Tibial nerve (tissue), 4 donors: ENCODE measurements at regions not wholly inside any gene's neighbourhood (a gene's known extent, or its start where the extent isn't known, plus 50 kb on each side); places are given as distances from the start of the nearest gene placed in this dataset.
"Not testable (repeated sequence)": the region's sequence is repeated elsewhere in the genome, so short reads cannot be mapped to it uniquely, and the experiment has no call there.

ENCODE experiments used
- DNase-seq, 2 donors: peaks; one replicate each; pipeline ENCODE4 v3.0.0-alpha.2; 2019; ENCODE audit warnings: low spot score in 2 of 2
- H3K27ac ChIP-seq, 4 donors: fragments of 200-600 bp; sonication (generic) in 3 of 4; one replicate each; pipeline ENCODE4 v1.5.1; 2017 to 2019; ENCODE audit warnings: mild to moderate bottlenecking in 1 of 4
- H3K27me3 ChIP-seq, 2 donors: fragments of 200-600 bp; sonication (generic) in 1 of 2; one replicate each; pipeline versions ENCODE4 v1.5.1 to v1.6.0; 2017 to 2019
- H3K36me3 ChIP-seq, 3 donors: fragments of 200-600 bp; sonication (generic); one replicate each; pipeline ENCODE4 v1.5.1; 2018 to 2019
- H3K4me1 ChIP-seq, 4 donors: fragments of 200-600 bp; sonication (generic) in 3 of 4; one replicate each; pipeline ENCODE4 v1.5.1; 2017 to 2019
- H3K4me3 ChIP-seq, 4 donors: fragments of 200-600 bp; sonication (generic) in 3 of 4; one replicate each; pipeline ENCODE4 v1.5.1; 2017 to 2019; ENCODE audit warnings: mild to moderate bottlenecking in 1 of 4, moderate library complexity in 1 of 4
- H3K9me3 ChIP-seq, 4 donors: fragments of 200-600 bp; sonication (generic) in 3 of 4; one replicate each; pipeline ENCODE4 v1.5.1; 2017 to 2019
- EP300 ChIP-seq, 2 donors: sonication (generic); formaldehyde crosslinking; IDR thresholded peaks; one replicate each; pipeline ENCODE4 v1.6.1; 2017; ENCODE audit warnings: antibody characterized with exemption in 2 of 2, mild to moderate bottlenecking in 1 of 2
- POLR2A ChIP-seq, 2 donors: fragments of 450-650 bp; IDR thresholded peaks; one replicate each; pipeline ENCODE4 v1.6.1; 2017; ENCODE audit warnings: antibody characterized with exemption in 2 of 2, mild to moderate bottlenecking in 2 of 2, moderate library complexity in 2 of 2
- whole genome bisulfite sequencing, 2 donors: methylation state at CpG; one replicate each; pipeline ENCODE4 v1.1.5; 2018; 5-methylcytosine and 5-hydroxymethylcytosine counted together
- TF ChIP-seq, protein P1 (sequence below), 5 experiments: fragments of 200-600 bp in 3 of 5; fragments of 450-650 bp in 2 of 5; sonication (generic) in 3 of 5; IDR thresholded peaks; one replicate each; pipeline ENCODE4 v1.5.1; 2016 to 2019; ENCODE audit warnings: antibody characterized with exemption in 5 of 5, mild to moderate bottlenecking in 3 of 5, moderate library complexity in 2 of 5

DNA sequence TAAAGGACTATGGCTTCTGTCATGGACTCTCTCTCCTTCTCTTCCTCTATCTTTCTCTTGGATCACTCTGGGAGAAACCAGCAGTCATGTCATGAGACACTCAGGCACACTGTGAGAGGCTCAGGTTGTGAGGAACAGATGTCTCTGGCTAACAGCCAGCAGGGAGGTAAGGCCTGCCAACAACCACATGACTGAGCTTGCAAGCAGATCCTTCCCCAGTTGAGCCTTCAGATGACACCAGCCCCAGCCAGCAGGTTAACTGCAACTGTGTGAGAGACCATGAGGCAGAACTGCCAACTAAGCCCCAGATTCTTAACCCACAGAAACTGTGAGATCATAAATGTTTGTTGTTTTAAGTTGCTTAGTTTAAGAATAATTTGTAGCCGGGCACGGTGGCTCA, 90.6 kb downstream of the VCPKMT start:
- no peak overlapping the region for H3K27ac ChIP-seq
- H3K9me3 ChIP-seq, result peaks cover 0 to 5% (median 0%) of the 10 kb centered on the region in 4 donors
- TF ChIP-seq, protein P1, sequence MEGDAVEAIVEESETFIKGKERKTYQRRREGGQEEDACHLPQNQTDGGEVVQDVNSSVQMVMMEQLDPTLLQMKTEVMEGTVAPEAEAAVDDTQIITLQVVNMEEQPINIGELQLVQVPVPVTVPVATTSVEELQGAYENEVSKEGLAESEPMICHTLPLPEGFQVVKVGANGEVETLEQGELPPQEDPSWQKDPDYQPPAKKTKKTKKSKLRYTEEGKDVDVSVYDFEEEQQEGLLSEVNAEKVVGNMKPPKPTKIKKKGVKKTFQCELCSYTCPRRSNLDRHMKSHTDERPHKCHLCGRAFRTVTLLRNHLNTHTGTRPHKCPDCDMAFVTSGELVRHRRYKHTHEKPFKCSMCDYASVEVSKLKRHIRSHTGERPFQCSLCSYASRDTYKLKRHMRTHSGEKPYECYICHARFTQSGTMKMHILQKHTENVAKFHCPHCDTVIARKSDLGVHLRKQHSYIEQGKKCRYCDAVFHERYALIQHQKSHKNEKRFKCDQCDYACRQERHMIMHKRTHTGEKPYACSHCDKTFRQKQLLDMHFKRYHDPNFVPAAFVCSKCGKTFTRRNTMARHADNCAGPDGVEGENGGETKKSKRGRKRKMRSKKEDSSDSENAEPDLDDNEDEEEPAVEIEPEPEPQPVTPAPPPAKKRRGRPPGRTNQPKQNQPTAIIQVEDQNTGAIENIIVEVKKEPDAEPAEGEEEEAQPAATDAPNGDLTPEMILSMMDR (IDR thresholded peaks at IDR 0.05), result no peak
- TF ChIP-seq EP300 (IDR thresholded peaks at IDR 0.05), result no peak
- no peak for TF ChIP-seq POLR2A (IDR thresholded peaks at IDR 0.05)
- H3K4me1 ChIP-seq, result peaks cover 0 to 4% (median 0%) of the 10 kb centered on the region in 4 donors
- no peaks in the 10 kb centered on the region for H3K36me3 ChIP-seq
- 85 to 90% methylated on average over 2 of the region's 2 CpGs for WGBS, 2 donors
- no peak overlapping the region for H3K4me3 ChIP-seq
- H3K27me3 ChIP-seq, result no peaks in the 10 kb centered on the region
- DNase-seq, result no peak

DNA sequence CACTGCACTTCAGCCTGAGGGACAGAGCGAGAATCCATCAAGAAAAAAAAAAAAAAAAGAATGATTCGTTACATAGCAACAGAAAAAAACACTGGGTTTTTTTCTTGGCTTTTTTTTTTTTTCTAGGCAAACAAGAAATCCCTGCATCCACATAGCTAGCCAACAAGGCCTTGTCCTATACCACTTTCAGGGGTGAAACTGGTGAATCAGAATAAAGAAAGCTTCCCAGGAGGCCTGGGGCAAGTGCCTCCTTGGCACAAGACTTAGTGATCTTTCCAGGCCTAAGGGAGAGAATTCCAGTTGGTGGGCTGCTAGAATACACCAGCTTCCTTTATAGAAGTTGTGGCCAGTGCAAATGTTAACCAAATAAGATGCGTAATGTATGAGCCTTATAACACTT, 90.0 kb downstream of the VCPKMT start:
- Histone ChIP-seq H3K27me3 (no peaks in the 10 kb centered on the region), H3K27ac (no peak overlapping the region), H3K36me3 (no peaks in the 10 kb centered on the region), H3K4me3 (no peak overlapping the region), H3K4me1 (no peaks in the 10 kb centered on the region), H3K9me3 (peaks cover 0 to 5% (median 0%) of the 10 kb centered on the region in 4 donors)
- no peak for TF ChIP-seq POLR2A (IDR thresholded peaks at IDR 0.05)
- TF ChIP-seq, protein P1 (IDR thresholded peaks at IDR 0.05), result no peak
- no peak for TF ChIP-seq EP300 (IDR thresholded peaks at IDR 0.05)
- WGBS, 2 donors, result 90 to 94% methylated on average over 3 of the region's 3 CpGs
- no peak for DNase-seq

DNA sequence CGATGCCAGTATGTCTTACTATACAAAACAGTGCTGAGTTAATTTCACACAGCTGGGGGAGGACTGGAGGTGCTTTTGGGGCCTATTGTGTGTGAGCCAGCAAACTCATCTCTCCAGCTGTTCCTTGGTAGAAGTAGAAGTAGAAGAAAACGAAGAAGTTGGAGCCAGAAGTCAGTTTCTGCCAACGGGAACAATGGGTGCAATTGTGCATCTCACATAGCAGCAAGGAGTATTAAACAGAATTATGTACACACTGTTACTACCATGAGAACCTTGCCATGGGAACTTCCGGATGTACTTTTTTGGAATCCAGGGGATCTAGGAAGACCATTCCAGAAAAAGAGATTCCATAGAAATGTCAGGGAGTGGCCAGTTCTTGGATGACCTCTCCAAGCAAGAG, 88.6 kb downstream of the VCPKMT start:
- no peak for DNase-seq
- peaks cover 0 to 5% (median 0%) of the 10 kb centered on the region in 4 donors for H3K9me3 ChIP-seq
- peak overlapping the region in 1 of 4 donors; percentile 6 for H3K27ac ChIP-seq
- no peaks in the 10 kb centered on the region for H3K27me3 ChIP-seq
- no peak overlapping the region for H3K4me3 ChIP-seq
- no peaks in the 10 kb centered on the region for H3K36me3 ChIP-seq
- H3K4me1 ChIP-seq, result peaks cover 0 to 3% (median 1%) of the 10 kb centered on the region in 4 donors
- TF ChIP-seq EP300 (IDR thresholded peaks at IDR 0.05), result no peak
- no peak for TF ChIP-seq POLR2A (IDR thresholded peaks at IDR 0.05)
- TF ChIP-seq, protein P1 (IDR thresholded peaks at IDR 0.05), result no peak
- WGBS, 2 donors, result 36 to 37% methylated on average over 4 of the region's 4 CpGs

DNA sequence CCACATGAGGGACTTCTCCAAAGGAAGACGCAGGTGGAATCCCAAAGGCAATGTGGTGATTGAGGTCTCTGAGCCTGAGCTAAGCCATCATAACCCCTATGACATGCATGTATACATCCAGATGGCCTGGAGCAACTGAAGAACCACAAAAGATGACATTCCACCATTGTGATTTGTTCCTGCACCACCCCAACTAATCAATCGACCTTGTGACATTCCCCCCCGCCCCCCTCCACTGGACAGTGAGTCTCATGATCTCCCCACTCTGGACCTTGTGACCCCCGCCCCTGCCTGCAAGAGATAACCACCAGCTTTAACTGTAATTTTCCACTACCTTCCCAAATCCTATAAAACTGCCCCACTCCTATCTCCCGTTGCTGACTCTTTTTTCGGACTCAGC, 87.9 kb downstream of the VCPKMT start:
- TF ChIP-seq EP300 (IDR thresholded peaks at IDR 0.05), result no peak
- TF ChIP-seq POLR2A (IDR thresholded peaks at IDR 0.05), result no peak
- TF ChIP-seq, protein P1 (IDR thresholded peaks at IDR 0.05), result no peak

DNA sequence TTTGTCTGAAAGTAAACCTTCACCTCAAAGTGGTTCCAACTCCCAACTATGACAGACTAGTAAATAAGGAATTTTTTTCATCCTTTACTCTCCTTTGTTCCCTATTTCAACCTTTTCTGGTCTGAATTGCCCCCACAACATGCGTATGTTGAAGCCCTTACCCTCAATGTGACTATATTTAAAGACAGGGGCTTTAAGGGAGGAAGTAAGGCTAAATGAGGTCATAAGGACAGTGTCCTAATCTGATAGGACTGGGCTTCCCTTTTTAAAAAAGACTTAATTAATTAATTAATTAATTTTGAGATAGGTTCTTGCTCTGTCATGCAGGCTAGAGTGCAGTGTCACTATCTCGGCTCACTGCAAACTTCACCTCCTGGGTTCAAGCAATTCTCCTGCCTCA, 86.3 kb downstream of the VCPKMT start:
- H3K27ac ChIP-seq, result no peak overlapping the region
- TF ChIP-seq POLR2A (IDR thresholded peaks at IDR 0.05), result no peak
- TF ChIP-seq, protein P1 (IDR thresholded peaks at IDR 0.05), result no peak
- TF ChIP-seq EP300 (IDR thresholded peaks at IDR 0.05), result no peak
- H3K4me3 ChIP-seq, result no peak overlapping the region
- peaks cover 0 to 3% (median 1%) of the 10 kb centered on the region in 4 donors for H3K4me1 ChIP-seq
- WGBS, 2 donors, result 86 to 92% methylated on average over 2 of the region's 2 CpGs
- H3K36me3 ChIP-seq, result no peaks in the 10 kb centered on the region
- H3K9me3 ChIP-seq, result peaks cover 0 to 5% (median 0%) of the 10 kb centered on the region in 4 donors
- no peak for DNase-seq
- H3K27me3 ChIP-seq, result no peaks in the 10 kb centered on the region

More for the DNA sequence above, 87.9 kb downstream of the VCPKMT start:
- 66 to 85% methylated on average over 6 of the region's 6 CpGs for WGBS, 2 donors
- Histone ChIP-seq H3K27ac (no peak overlapping the region), H3K4me1 (peaks cover 0 to 3% (median 1%) of the 10 kb centered on the region in 4 donors), H3K27me3 (no peaks in the 10 kb centered on the region), H3K9me3 (peaks cover 0 to 5% (median 0%) of the 10 kb centered on the region in 4 donors), H3K36me3 (no peaks in the 10 kb centered on the region), H3K4me3 (no peak overlapping the region)
- no peak for DNase-seq

DNA sequence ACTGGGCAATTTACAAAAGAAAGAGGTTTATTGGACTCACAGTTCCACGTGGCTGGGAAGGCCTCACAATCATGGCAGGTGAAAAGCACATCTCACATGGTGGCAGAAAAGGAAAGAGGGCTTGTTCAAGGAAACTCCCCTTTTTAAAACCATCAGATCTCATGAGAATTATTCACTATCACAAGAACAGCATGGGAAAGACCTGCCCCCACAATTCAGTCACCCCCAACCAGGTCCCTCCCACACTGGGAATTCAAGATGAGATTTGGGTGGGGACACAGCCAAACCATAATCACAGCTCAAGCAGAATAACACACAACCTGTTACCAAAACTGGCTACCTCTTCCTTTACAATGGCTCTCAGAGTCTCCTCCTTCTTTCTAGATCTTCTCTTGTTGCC, 85.5 kb downstream of the VCPKMT start:
- 69 to 85% methylated on average over 1 of the region's 1 CpG for WGBS, 2 donors
- not testable (repeated sequence) for H3K4me3 ChIP-seq, DNase-seq, H3K4me1 ChIP-seq, H3K27me3 ChIP-seq, H3K9me3 ChIP-seq, H3K36me3 ChIP-seq
- peak overlapping the region in 1 of 4 donors; percentile 68 for H3K27ac ChIP-seq
